Vagina (tissue), 2 donors: ENCODE measurements at regions not wholly inside any gene's neighbourhood (a gene's known extent, or its start where the extent isn't known, plus 50 kb on each side); places are given as distances from the start of the nearest gene placed in this dataset.
A peak's percentile ranks its signal among the peaks of the same experiment; 100 is the strongest.

Source experiments
- POLR2A ChIP-seq, 2 donors: fragments of 450-650 bp; IDR thresholded peaks; one replicate each; pipeline ENCODE4 v1.6.1; 2017; ENCODE audit warnings: antibody characterized with exemption in 2 of 2, mild to moderate bottlenecking in 2 of 2, moderate library complexity in 2 of 2
- POLR2AphosphoS5 ChIP-seq, 2 donors: sonication (generic); formaldehyde crosslinking; IDR thresholded peaks; one replicate each; pipeline ENCODE4 v1.9.0; 2017; ENCODE audit warnings: antibody characterized with exemption in 2 of 2, mild to moderate bottlenecking in 2 of 2, low read depth in 1 of 2; ENCODE audit not compliant: insufficient read depth in 1 of 2

- TF ChIP-seq POLR2AphosphoS5 (IDR thresholded peaks at IDR 0.05; ENCODE audit: insufficient read depth in 1 of 2, low read depth in 1 of 2) (peak in 1 of 2 donors; percentile 38), POLR2A (IDR thresholded peaks at IDR 0.05) (no peak)
Measured at GRCh38 chr15:98562331-98562937, 85.9 kb upstream of the IGF1R start.
